NCI-H446 treated with DMSO at 0.1 percent for 48 hours (cell line): ENCODE measurements at regions not wholly inside any gene's neighbourhood (a gene's known extent, or its start where the extent isn't known, plus 50 kb on each side); places are given as distances from the start of the nearest gene placed in this dataset.
A peak's percentile ranks its signal among the peaks of the same experiment; 100 is the strongest.
"Not testable (repeated sequence)": the region's sequence is repeated elsewhere in the genome, so short reads cannot be mapped to it uniquely, and the experiment has no call there.

Experiments
- DNase-seq: peaks from one replicate; lab custom pipeline; 2025; lab: John Stamatoyannopoulos, UW

- peak; percentile 17 for DNase-seq
These were observed 227.4 kb upstream of the AZI2 start for GRCh38 chr3:28575746-28576613.

GRCh38 chr3:28576614-28577200, 228.1 kb upstream of the AZI2 start:
- no peak for DNase-seq

DNA sequence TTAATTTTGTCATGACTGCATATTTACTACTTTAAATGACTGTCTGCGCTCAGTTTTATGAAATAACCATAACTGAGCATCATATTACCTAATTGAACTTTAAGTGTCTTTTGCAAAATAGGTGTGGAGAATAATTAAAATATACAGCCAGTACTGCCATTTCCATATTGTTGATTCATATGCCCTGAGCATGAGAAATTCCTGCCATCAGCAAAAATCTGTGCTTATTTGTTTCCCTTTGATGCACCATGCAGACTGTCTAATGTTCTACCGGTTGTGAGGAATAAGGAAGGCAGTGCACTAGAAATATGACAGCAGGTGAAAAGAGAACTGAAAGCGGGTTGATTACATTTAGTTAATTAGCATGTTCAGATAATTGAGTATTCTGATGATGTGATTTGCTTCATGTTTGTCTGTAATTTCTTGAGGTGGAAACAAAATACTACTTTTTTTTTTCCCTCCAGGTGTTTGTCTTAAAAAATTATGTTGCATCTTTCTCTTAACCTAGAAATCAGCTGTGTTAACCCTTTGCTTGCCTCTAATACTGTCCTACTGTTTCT, 229.4 kb upstream of the AZI2 start:
- DNase-seq = no peak

DNA sequence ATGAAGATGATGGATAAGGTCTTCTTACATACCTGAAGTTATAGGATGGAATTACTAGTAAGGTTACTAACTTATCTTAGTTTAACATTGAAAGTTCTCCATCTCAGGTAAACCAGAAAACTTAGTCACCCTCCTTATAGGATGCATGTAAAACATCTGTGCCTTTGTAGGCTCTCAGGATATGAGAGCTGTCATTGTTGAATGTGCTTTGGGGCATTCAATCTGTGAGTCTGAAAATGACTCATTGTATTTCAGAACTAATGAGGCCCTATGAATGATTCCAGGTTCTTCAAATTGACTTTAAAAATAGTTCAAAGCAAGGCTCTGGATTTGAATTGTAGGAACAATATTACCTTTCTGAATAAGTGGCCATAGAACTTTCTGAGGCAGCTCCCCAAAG, 237.7 kb upstream of the AZI2 start:
- no peak for DNase-seq

GRCh38 chr3:28587723-28588122, 239.1 kb upstream of the AZI2 start:
- no peak for DNase-seq

- no peak for DNase-seq
These were observed 241.6 kb upstream of the AZI2 start for GRCh38 chr3:28590216-28590615.

GRCh38 chr3:28590860-28591259, 242.2 kb upstream of the AZI2 start:
- DNase-seq = no peak

DNA sequence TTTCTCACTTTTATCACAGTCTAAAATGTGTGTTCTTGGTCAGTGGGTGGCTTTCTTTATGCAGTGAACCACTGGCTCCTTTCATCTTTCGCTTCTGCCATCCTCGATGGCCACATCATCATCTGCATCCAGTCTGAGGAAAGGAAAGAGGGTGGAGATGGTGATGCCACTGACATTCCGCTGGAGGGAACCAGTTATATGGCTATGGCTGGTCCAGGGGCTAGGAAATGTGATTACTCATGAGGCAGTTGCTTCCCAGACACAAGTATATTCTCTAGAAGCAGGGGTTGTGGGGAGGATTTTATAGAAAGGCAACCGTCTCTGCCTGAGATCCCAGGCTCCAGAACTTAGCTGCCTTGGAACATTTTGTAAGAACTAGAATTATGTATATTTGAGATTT, 246.7 kb upstream of the AZI2 start:
- DNase-seq = no peak

GRCh38 chr3:28597452-28597851, 248.8 kb upstream of the AZI2 start:
- no peak for DNase-seq

DNA sequence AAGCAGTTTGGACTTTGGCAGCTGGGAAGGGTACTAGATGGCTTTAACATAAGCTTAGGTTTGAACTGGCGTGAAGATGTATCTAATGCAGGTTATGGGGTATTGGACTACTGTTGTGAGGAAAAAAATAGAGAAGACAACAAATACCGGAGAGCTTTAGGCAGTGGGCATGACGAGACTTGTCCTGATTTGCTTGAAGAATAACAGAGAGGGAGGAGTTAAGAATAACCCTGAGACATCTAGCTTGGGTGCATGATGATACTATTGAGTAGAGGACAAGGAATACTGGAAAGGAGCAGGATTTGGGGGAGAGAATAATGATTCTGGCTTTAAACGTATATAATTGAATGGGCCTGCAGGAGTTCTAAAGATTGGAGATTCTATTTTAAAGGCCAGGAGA, 249.5 kb upstream of the AZI2 start:
- no peak for DNase-seq

GRCh38 chr3:28601291-28601690, 252.7 kb upstream of the AZI2 start:
- DNase-seq = no peak

DNA sequence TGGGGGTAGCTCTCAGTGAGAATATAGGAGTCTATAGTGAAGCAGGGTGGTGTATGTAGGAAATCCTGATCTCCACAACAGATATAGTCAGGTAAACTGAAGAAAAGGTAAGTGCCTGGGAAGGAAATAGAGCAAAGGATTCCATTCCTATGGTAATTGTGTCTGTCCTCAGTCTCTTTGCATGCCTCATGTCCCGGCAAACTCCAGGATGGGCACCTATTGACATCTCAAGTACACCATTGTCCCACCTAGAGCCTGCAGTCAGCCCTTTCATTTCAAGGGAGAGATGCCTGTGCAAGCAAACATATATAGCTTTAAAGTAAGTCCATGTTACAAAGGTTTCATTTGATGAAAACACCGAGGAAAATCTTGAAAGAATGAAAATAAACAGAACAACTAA, 257.7 kb upstream of the AZI2 start:
- no peak for DNase-seq

DNA sequence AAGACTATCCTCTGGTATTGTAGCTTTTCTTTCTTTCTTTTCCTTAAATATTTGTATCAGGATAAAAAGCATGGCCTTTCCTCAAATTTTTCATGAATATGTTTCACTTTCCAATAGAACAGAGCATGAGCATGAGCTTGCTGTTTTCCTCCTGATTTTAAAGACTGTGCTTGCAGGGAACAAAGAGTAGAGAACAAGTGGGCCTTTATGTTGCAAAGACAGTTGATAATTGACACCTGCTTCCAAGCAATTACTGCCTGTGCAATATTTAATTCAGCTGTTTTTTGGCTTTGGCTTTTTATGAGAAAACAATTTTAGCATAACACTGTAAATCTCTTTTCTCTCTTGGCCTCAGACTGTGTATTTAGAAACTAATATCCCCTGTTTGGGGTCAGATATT, 263.6 kb upstream of the AZI2 start:
- no peak for DNase-seq

DNA sequence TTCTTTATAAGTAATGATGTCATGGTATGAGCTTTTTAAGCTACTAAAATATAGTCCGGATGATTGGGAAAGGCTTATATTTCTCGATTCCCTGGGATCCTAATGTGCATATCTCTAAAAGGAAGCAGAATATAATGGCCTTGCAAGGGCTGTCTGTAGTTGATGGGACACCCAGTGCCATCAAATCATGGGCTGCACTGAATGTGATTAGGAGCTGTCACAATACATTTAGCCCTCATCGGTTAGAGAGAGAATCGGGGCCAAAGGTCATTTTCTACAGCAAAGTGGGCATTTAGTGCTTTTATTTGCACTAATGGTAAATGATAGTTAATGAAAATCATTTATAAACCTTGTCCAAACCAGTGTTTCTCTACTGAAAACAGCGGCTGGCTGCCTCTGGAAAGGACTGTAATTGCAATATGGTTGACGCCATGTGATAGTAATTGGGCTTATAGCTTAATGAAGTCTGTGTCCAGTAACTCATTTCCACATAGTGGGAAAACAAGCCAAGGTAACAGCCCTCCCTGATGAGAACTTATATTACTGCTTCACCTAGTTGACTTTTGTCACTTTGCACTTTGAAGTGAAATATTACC, 265.0 kb upstream of the AZI2 start:
- DNase-seq = no peak

DNA sequence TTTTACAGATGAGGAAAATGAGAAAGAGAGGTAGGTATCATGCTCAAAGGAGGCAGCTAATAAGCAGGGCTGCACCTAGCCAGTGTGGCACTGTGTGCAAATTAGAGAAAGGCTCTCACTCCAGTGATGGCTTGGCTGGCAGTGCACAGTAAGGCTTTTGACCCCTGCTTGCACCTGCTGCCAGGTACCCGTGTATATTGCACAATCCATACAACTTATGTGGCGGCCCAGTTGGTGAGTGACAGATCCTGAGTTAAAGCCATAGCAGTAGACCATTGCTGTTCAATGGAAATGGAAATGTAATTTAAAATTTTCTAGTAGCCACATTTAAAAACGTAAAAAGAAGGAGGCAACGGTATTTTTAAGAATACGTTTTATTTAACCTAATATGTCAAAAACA, 266.4 kb upstream of the AZI2 start:
- no peak for DNase-seq

DNA sequence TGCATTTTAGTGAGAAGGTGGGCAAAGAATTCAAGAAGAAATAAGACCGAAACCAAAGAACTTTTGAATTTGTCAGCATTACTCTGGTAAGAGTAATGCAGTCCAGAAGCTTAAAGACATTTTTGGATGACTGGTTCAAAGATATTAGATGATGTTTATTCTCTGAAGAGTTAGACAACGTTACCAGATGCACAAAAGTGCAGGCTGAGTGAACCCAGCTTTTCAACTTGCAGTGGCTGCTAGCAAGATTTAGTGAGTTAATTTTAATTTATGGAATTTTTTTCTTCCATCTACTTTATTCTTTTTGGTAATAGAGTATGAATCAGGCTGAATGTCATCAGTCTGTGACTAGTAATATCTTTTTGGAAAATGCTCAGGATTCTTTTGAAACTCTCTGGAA, 267.3 kb upstream of the AZI2 start:
- no peak for DNase-seq

DNA sequence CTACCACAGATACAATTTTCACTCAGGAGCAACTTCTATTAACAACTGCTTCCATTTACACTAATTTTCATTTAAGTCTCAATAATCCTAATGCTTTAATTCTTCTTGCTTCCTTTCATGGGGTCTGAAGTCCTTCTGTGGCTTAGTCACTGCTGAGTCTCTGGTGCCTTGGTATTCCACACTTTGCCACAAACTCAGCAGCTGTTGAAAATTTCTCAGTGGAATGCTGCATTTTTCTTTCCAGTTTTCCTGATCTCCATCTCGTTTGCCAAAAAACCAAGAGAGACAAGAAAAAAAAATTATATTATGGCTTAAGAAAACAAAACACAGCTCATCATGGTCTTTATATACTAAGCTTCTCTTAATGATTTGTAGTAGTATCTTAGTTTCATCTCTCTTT, 269.2 kb upstream of the AZI2 start:
- no peak for DNase-seq

DNA sequence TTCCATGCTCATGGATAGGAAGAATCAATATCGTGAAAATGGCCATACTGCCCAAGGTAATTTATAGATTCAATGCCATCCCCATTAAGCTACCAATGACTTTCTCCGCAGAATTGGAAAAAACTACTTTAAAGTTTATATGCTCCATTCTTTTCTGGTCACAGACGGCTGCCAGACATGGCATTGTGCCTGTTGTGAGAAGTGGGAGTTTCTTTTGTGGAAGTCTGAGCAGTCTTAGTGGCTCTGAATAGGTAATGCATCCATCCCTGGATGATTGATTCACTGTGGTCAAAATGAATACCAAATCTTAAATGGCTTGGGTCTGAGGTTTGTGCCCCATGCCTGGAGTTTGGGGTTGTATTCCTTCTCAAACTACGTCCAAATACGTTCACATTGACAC, 274.5 kb upstream of the AZI2 start:
- no peak for DNase-seq

GRCh38 chr3:28624084-28624483, 275.5 kb upstream of the AZI2 start:
- no peak for DNase-seq

GRCh38 chr3:28627843-28628242, 279.2 kb upstream of the AZI2 start:
- DNase-seq = not testable (repeated sequence)

GRCh38 chr3:28634019-28634418, 285.4 kb upstream of the AZI2 start:
- DNase-seq = no peak

DNA sequence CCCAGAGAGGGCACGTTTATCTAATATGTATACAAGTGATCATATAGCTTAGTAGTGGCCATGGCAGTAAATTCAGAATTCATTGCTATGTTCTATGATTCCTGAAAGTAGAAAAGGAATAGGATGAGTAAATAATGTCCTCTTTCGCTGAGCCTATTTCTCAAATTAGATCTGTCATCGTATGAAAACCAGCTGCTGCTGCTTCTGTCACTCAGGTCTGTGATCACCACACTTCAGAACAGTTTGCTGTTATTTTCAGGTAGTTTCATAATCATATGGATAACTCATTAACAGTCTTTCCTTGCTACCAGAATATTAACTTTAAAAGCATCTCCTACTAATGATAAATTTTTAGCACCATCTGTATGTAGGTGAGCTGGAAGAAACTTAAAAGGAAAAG, 289.1 kb upstream of the AZI2 start:
- no peak for DNase-seq

DNA sequence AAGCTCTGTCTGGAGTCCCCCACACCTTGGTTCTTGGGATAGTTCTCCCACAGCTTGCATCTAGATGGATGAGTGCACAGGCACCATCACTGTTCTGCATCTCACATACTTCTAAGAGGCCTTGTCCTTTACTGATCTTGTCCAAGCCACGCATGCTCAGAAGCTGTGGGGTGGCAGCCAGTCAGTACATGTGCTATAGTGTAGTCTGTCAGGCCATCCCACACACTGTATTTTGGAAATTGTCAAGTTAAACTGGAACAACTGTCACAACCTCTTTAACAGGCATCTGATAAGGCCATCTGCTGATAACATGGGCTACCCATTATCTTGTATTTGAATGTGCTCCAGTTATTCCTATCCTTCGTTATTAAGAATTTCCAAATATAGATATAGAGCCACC, 296.5 kb upstream of the AZI2 start:
- DNase-seq = no peak
